IMR-90 (cell line): ENCODE measurements at regions not wholly inside any gene's neighbourhood (a gene's known extent, or its start where the extent isn't known, plus 50 kb on each side); places are given as distances from the start of the nearest gene placed in this dataset.
"Not testable (repeated sequence)": the region's sequence is repeated elsewhere in the genome, so short reads cannot be mapped to it uniquely, and the experiment has no call there.

Experiments used
- ATAC-seq: fragments of 200-7000 bp; cut with Tn5 transposase; 2 replicates; pipeline ENCODE4 v1.9.1; 2020; ENCODE audit warnings: low read depth, mild to moderate bottlenecking, moderate library complexity
- BruUV-seq: library from RNA; stranded (reverse); fragments of 400-500 nt; replicated peaks from 2 replicates; lab custom pipeline; 2021; lab: Mats Ljungman, UMichigan
- CTCF ChIA-PET: fragments of 300-600 bp; formaldehyde crosslinking; extraction: SDS; loops from one replicate; lab custom pipeline; 2021; ENCODE audit warnings: antibody characterized with exemption; lab: Yijun Ruan, JAX
- POLR2A ChIA-PET: fragments of 300-600 bp; sonication (Branson Sonifier 250); formaldehyde crosslinking; loops from one replicate; lab custom pipeline; 2022; ENCODE audit warnings: antibody characterized with exemption; ENCODE audit not compliant: unreplicated experiment; lab: Charles Lee
- DNase-seq: peaks from one replicate; pipeline ENCODE4 v3.0.0; 2013
- H2AFZ ChIP-seq: replicated peaks from 2 replicates; pipeline ENCODE3; 2013; ENCODE audit warnings: low read length, mild to moderate bottlenecking; ENCODE audit not compliant: poor library complexity
- H2AK5ac ChIP-seq: 2 replicates; pipeline ENCODE4 v1.6.1; 2013; ENCODE audit warnings: low read depth, low read length, inconsistent platforms
- H2AK9ac ChIP-seq: replicated peaks from 2 replicates; pipeline ENCODE3; 2013; ENCODE audit warnings: mild to moderate bottlenecking, low read depth, low read length, moderate library complexity; ENCODE audit not compliant: poor library complexity
- H2BK120ac ChIP-seq: 2 replicates; pipeline ENCODE4 v1.6.1; 2013; ENCODE audit warnings: low read depth, low read length, inconsistent platforms
- H2BK15ac ChIP-seq: 3 replicates; pipeline ENCODE4 v1.6.1; 2013; ENCODE audit warnings: low read depth, low read length, inconsistent platforms
- H2BK20ac ChIP-seq: 2 replicates; pipeline ENCODE4 v1.6.1; 2013; ENCODE audit warnings: low read depth, mild to moderate bottlenecking, inconsistent platforms, low read length, moderate library complexity
- H2BK5ac ChIP-seq: 2 replicates; pipeline ENCODE4 v1.6.1; 2013; ENCODE audit warnings: mild to moderate bottlenecking, low read depth, low read length, inconsistent platforms; ENCODE audit not compliant: poor library complexity, severe bottlenecking
- H3K14ac ChIP-seq: replicated peaks from 2 replicates; pipeline ENCODE4 v1.6.1; 2013; ENCODE audit warnings: low read depth, low read length, inconsistent platforms
- H3K18ac ChIP-seq: 2 replicates; pipeline ENCODE4 v1.6.1; 2013; ENCODE audit warnings: low read depth, low read length, control low read depth
- H3K23ac ChIP-seq: 2 replicates; pipeline ENCODE4 v1.6.1; 2013; ENCODE audit warnings: low read depth, low read length, inconsistent platforms
- H3K27ac ChIP-seq: 2 replicates; pipeline ENCODE4 v1.5.1; 2013; ENCODE audit warnings: mild to moderate bottlenecking, control low read depth, low read length; ENCODE audit not compliant: insufficient read depth
- H3K27me3 ChIP-seq: 2 replicates; pipeline ENCODE4 v1.6.1; 2013; ENCODE audit warnings: low read length; ENCODE audit not compliant: control insufficient read depth, insufficient read depth
- H3K36me3 ChIP-seq: 2 replicates; pipeline ENCODE4 v1.6.1; 2013; ENCODE audit warnings: low read length, mixed read lengths; ENCODE audit not compliant: control insufficient read depth, insufficient read depth
- H3K4ac ChIP-seq: 2 replicates; pipeline ENCODE4 v1.6.1; 2013; ENCODE audit warnings: low read depth, low read length, inconsistent platforms
- H3K4me1 ChIP-seq: 2 replicates; pipeline ENCODE4 v1.6.1; 2013; ENCODE audit warnings: low read length, mixed read lengths; ENCODE audit not compliant: control insufficient read depth, insufficient read depth
- H3K4me2 ChIP-seq: 2 replicates; pipeline ENCODE4 v1.6.1; 2013; ENCODE audit warnings: low read depth, mild to moderate bottlenecking, control low read depth, low read length, moderate library complexity
- H3K4me3 ChIP-seq: 2 replicates; pipeline ENCODE4 v1.5.1; 2013; ENCODE audit warnings: low read depth, mild to moderate bottlenecking, control low read depth, low read length, moderate library complexity; ENCODE audit not compliant: insufficient read depth
- H3K56ac ChIP-seq: 2 replicates; pipeline ENCODE4 v1.6.1; 2013; ENCODE audit warnings: low read length, inconsistent platforms; ENCODE audit not compliant: insufficient read depth; ENCODE audit errors: extremely low read depth
- H3K79me1 ChIP-seq, 2 experiments: 2 replicates each; pipeline ENCODE4 v1.6.1; 2013; ENCODE audit warnings: low read length in 2 of 2, inconsistent platforms in 1 of 2, low read depth in 1 of 2
- H3K9ac ChIP-seq: 2 replicates; pipeline ENCODE4 v1.6.1; 2013; ENCODE audit warnings: low read depth, low read length, control low read depth
- H3K9me1 ChIP-seq: 2 replicates; pipeline ENCODE4 v1.6.1; 2013; ENCODE audit warnings: low read length, inconsistent platforms; ENCODE audit not compliant: insufficient read depth
- H3K9me3 ChIP-seq: 2 replicates; pipeline ENCODE4 v1.6.1; 2013; ENCODE audit warnings: low read length; ENCODE audit not compliant: control insufficient read depth, insufficient read depth
- H4K20me1 ChIP-seq: 2 replicates; pipeline ENCODE4 v1.6.1; 2013; ENCODE audit warnings: low read length, inconsistent platforms; ENCODE audit not compliant: insufficient read depth
- H4K5ac ChIP-seq: 2 replicates; pipeline ENCODE4 v1.6.1; 2013; ENCODE audit warnings: mild to moderate bottlenecking, low read depth, low read length, control low read depth
- H4K8ac ChIP-seq, 2 experiments: 2 replicates each; pipeline ENCODE4 v1.6.1; 2013; ENCODE audit warnings: low read depth in 2 of 2, low read length in 2 of 2, control low read depth in 1 of 2, inconsistent platforms in 1 of 2
- H4K91ac ChIP-seq: 2 replicates; pipeline ENCODE4 v1.6.1; 2013; ENCODE audit warnings: low read depth, low read length, inconsistent platforms; ENCODE audit not compliant: insufficient read depth
- CEBPB ChIP-seq: IDR thresholded peaks from 2 replicates; pipeline ENCODE4 v1.6.1; 2012; ENCODE audit warnings: low read depth, low read length, improper control_type of control experiment
- WGBS, 2 experiments: methylation state at CpG; one replicate each; pipeline versions ENCODE4 v1.1.5 to v1.1.7; 2013; ENCODE audit warnings: missing lambda C conversion rate in 2 of 2; ENCODE audit not compliant: insufficient read length in 1 of 2; ENCODE audit errors: extremely low coverage in 2 of 2; 5-methylcytosine and 5-hydroxymethylcytosine counted together
- dilution Hi-C: fragments of 300-500 bp; cut with HindIII; formaldehyde crosslinking; loops from one replicate; pipeline ENCODE4 v1.14.3; 2018; ENCODE audit warnings: low sequenced_read_pairs; ENCODE audit not compliant: unreplicated experiment
- in situ Hi-C: fragments of 300-500 bp; cut with MboI; formaldehyde crosslinking; loops from 3 replicates; pipeline ENCODE4 v1.14.3; 2019; ENCODE audit warnings: low sequenced_read_pairs, inconsistent platforms, mixed read lengths
- intact Hi-C: fragments of 100-400 bp; cut with micrococcal nuclease; formaldehyde crosslinking; loops from 2 replicates; pipeline ENCODE4 v1.10.0; 2022

GRCh38 chr7:24439104-24439503, 134.1 kb upstream of the PALS2 start:
- H3K9me1 ChIP-seq, H3K27ac ChIP-seq, CTCF ChIA-PET, H3K23ac ChIP-seq, H3K4ac ChIP-seq, H3K27me3 ChIP-seq, H4K5ac ChIP-seq, H3K14ac ChIP-seq, dilution Hi-C loops, DNase-seq, H3K9ac ChIP-seq, H2AK5ac ChIP-seq, H2BK5ac ChIP-seq, H2BK120ac ChIP-seq, H3K18ac ChIP-seq, intact Hi-C loops, H3K4me1 ChIP-seq, POLR2A ChIA-PET, H3K9me3 ChIP-seq, H4K8ac ChIP-seq, H3K56ac ChIP-seq, H3K36me3 ChIP-seq, in situ Hi-C loops, H4K91ac ChIP-seq, H2AK9ac ChIP-seq, H4K20me1 ChIP-seq, H3K79me1 ChIP-seq, BruUV-seq, ATAC-seq, H3K4me3 ChIP-seq, H2BK15ac ChIP-seq, H2AFZ ChIP-seq, H2BK20ac ChIP-seq, H3K4me2 ChIP-seq: not testable (repeated sequence)
- 75% methylated on average over 2 of the region's 3 CpGs; no CpG with 5 or more reads in 1 of the 2 experiments for WGBS, 2 experiments
- TF ChIP-seq CEBPB, result peak; percentile 10; the same call in 1 of the 2 replicates
